ENCODE measurements at regions not wholly inside any gene's neighbourhood (a gene's known extent, or its start where the extent isn't known, plus 50 kb on each side); places are given as distances from the start of the nearest gene placed in this dataset.

- TF ChIP-seq POLR2A (IDR thresholded peaks at IDR 0.05; ENCODE audit: low read depth, low read length) = no peak
- TF ChIP-seq TAF1 (IDR thresholded peaks at IDR 0.05; ENCODE audit: borderline replicate concordance, low read depth, low read length) = no peak
- TF ChIP-seq POLR2AphosphoS5 (IDR thresholded peaks at IDR 0.05; ENCODE audit: low read depth, low read length) = no peak
These were observed 354.1 kb upstream of the C1orf87 start for GRCh38 chr1:60427701-60428100.

Data from GM12892 (cell line).